DND-41 (cell line): ENCODE measurements at regions not wholly inside any gene's neighbourhood (a gene's known extent, or its start where the extent isn't known, plus 50 kb on each side); places are given as distances from the start of the nearest gene placed in this dataset.
"Not testable (repeated sequence)": the region's sequence is repeated elsewhere in the genome, so short reads cannot be mapped to it uniquely, and the experiment has no call there.

Source experiments
- ATAC-seq: fragments of 200-7000 bp; cut with Tn5 transposase; 3 replicates; pipeline ENCODE4 v1.9.1; 2021; ENCODE audit warnings: low read depth; ENCODE audit not compliant: insufficient read depth
- DNase-seq: peaks from one replicate; pipeline ENCODE4 v3.0.0-alpha.2; 2020
- H2AFZ ChIP-seq: 2 replicates; pipeline ENCODE4 v1.6.0; 2012; ENCODE audit warnings: low read depth, low read length
- H3K27ac ChIP-seq: 2 replicates; pipeline ENCODE4 v1.5.1; 2012; ENCODE audit warnings: low read length, inconsistent platforms
- H3K27me3 ChIP-seq: fragments of 200-600 bp; sonication (generic); 2 replicates; pipeline ENCODE4 v1.6.0; 2012; ENCODE audit warnings: low read length, mild to moderate bottlenecking, inconsistent platforms; ENCODE audit not compliant: insufficient read depth, poor library complexity
- H3K36me3 ChIP-seq: 2 replicates; pipeline ENCODE4 v1.5.1; 2012; ENCODE audit warnings: low read length, inconsistent platforms; ENCODE audit not compliant: insufficient read depth
- H3K4me1 ChIP-seq: 2 replicates; pipeline ENCODE4 v1.5.1; 2012; ENCODE audit warnings: mild to moderate bottlenecking, low read length; ENCODE audit not compliant: insufficient read depth
- H3K4me2 ChIP-seq: 2 replicates; pipeline ENCODE4 v1.6.0; 2012; ENCODE audit warnings: mild to moderate bottlenecking, moderate library complexity, low read length, inconsistent platforms; ENCODE audit not compliant: insufficient read depth
- H3K4me3 ChIP-seq, 2 experiments: fragments of 200-600 bp in 1 of 2; shearing (Covaris generic) in 1 of 2; 2 replicates each; pipeline ENCODE4 v1.5.1; 2012 to 2016; ENCODE audit warnings: inconsistent platforms in 2 of 2, low read length in 2 of 2, mild to moderate bottlenecking in 2 of 2, low read depth in 1 of 2, moderate library complexity in 1 of 2
- H3K79me2 ChIP-seq: 2 replicates; pipeline ENCODE4 v1.6.0; 2012; ENCODE audit warnings: low read length, inconsistent platforms; ENCODE audit not compliant: insufficient read depth
- H3K9ac ChIP-seq: 2 replicates; pipeline ENCODE4 v1.6.0; 2012; ENCODE audit warnings: low read depth, mild to moderate bottlenecking, inconsistent platforms, low read length, moderate library complexity
- H3K9me3 ChIP-seq: 2 replicates; pipeline ENCODE4 v1.5.1; 2012; ENCODE audit warnings: low read length, moderate library complexity, mild to moderate bottlenecking, inconsistent platforms; ENCODE audit not compliant: insufficient read depth, severe bottlenecking
- H4K20me1 ChIP-seq: 2 replicates; pipeline ENCODE4 v1.6.0; 2012; ENCODE audit warnings: low read length; ENCODE audit not compliant: insufficient read depth
- EZH2 ChIP-seq: IDR thresholded peaks from 3 replicates; pipeline ENCODE4 v1.6.1; 2012; ENCODE audit warnings: borderline replicate concordance, low read depth, mild to moderate bottlenecking, moderate library complexity, low read length, inconsistent platforms; ENCODE audit not compliant: severe bottlenecking
- TF ChIP-seq, protein P1 (sequence below): IDR thresholded peaks from 2 replicates; pipeline ENCODE4 v1.5.1; 2012; ENCODE audit warnings: borderline replicate concordance, low read length, moderate library complexity, mild to moderate bottlenecking; ENCODE audit not compliant: poor library complexity, severe bottlenecking; ENCODE audit errors: extremely low read depth

DNA sequence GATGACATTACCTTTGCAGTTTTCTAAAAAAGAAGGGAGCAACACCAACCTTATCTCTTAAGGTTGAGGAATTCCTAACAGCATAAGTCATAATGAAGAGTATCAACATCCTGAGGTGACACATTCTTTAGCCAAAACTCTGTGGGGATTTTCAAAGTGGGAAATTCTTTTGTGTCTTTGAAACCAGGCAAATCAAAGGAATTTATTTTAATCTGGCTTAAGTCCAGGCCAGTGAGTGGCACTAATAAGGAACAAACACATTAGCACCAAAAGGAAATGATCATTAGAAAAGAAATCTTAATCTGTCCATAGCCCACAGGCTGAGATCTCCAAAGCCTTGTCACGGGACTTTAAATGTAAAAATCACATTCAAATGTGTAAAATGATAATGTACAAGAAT, 110.1 kb downstream of the LARP7 start:
- Histone ChIP-seq H3K9ac (no peak overlapping the region), H3K27me3 (peaks cover 4% of the 10 kb centered on the region), H3K4me1 (no peaks in the 10 kb centered on the region), H3K79me2 (no peaks in the 10 kb centered on the region), H2AFZ (no peak overlapping the region), H3K27ac (no peak overlapping the region), H3K9me3 (no peaks in the 10 kb centered on the region), H4K20me1 (no peaks in the 10 kb centered on the region), H3K4me2 (no peak overlapping the region), H3K36me3 (no peaks in the 10 kb centered on the region), H3K4me3 (no peak overlapping the region)
- ATAC-seq: no peak
- no peak for TF ChIP-seq EZH2
- TF ChIP-seq, protein P1, sequence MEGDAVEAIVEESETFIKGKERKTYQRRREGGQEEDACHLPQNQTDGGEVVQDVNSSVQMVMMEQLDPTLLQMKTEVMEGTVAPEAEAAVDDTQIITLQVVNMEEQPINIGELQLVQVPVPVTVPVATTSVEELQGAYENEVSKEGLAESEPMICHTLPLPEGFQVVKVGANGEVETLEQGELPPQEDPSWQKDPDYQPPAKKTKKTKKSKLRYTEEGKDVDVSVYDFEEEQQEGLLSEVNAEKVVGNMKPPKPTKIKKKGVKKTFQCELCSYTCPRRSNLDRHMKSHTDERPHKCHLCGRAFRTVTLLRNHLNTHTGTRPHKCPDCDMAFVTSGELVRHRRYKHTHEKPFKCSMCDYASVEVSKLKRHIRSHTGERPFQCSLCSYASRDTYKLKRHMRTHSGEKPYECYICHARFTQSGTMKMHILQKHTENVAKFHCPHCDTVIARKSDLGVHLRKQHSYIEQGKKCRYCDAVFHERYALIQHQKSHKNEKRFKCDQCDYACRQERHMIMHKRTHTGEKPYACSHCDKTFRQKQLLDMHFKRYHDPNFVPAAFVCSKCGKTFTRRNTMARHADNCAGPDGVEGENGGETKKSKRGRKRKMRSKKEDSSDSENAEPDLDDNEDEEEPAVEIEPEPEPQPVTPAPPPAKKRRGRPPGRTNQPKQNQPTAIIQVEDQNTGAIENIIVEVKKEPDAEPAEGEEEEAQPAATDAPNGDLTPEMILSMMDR: no peak
- DNase-seq: no peak

DNA sequence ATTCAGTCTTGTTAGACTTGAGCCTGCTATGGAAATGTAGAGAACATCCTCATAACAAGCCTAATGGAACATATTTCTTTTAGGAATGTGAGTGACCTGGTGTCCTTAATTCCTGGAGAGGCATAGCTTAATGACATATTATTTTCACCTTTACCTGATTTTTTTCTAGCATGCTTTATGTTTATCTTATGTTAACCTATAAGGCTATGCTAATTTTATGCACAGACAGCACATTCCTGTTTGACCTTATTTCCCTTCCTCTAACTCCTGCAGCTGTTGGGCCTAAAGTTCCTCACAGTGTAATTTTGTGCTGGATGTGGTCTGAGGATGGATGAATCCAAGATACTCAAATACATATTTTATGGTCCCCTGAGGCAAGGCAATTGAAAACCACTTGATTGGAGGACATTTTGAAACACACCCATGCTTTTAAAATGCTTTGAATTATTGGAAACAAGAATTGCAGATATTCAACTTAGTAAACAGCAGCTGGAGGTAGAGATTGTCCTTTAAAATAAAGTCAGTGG, 111.5 kb downstream of the LARP7 start:
- TF ChIP-seq EZH2: no peak
- ATAC-seq: no peak
- no peak overlapping the region for H3K4me3 ChIP-seq
- H3K27me3 ChIP-seq: peaks cover 4% of the 10 kb centered on the region
- H2AFZ ChIP-seq: no peak overlapping the region
- H3K27ac ChIP-seq: no peak overlapping the region
- no peaks in the 10 kb centered on the region for H3K9me3 ChIP-seq
- no peaks in the 10 kb centered on the region for H3K36me3 ChIP-seq
- H3K4me2 ChIP-seq: no peak overlapping the region
- no peak for DNase-seq
- H3K9ac ChIP-seq: no peak overlapping the region
- no peaks in the 10 kb centered on the region for H4K20me1 ChIP-seq
- no peaks in the 10 kb centered on the region for H3K79me2 ChIP-seq
- H3K4me1 ChIP-seq: no peaks in the 10 kb centered on the region

- not testable (repeated sequence) for H3K27me3 ChIP-seq, ATAC-seq, H3K4me3 ChIP-seq, DNase-seq, H3K9ac ChIP-seq, H3K27ac ChIP-seq, H3K9me3 ChIP-seq, H4K20me1 ChIP-seq, H2AFZ ChIP-seq, H3K36me3 ChIP-seq, H3K4me1 ChIP-seq, H3K79me2 ChIP-seq, H3K4me2 ChIP-seq
These were observed 113.8 kb downstream of the LARP7 start for GRCh38 chr4:112750749-112751148.

- Histone ChIP-seq H3K9me3 (no peaks in the 10 kb centered on the region), H3K4me2 (no peak overlapping the region), H3K79me2 (no peaks in the 10 kb centered on the region), H3K27me3 (peaks cover 4% of the 10 kb centered on the region), H3K9ac (no peak overlapping the region), H4K20me1 (no peaks in the 10 kb centered on the region), H2AFZ (no peak overlapping the region), H3K4me3 (no peak overlapping the region), H3K27ac (no peak overlapping the region), H3K4me1 (no peaks in the 10 kb centered on the region), H3K36me3 (no peaks in the 10 kb centered on the region)
- ATAC-seq (no peak), DNase-seq (no peak)
- TF ChIP-seq, protein P1: no peak
- TF ChIP-seq EZH2: no peak
These were observed 114.5 kb downstream of the LARP7 start for GRCh38 chr4:112751447-112751846.

- Histone ChIP-seq H3K4me2 (no peak overlapping the region), H3K4me1 (no peaks in the 10 kb centered on the region), H3K36me3 (no peaks in the 10 kb centered on the region), H3K27me3 (peaks cover 2% of the 10 kb centered on the region), H2AFZ (no peak overlapping the region), H4K20me1 (no peaks in the 10 kb centered on the region), H3K9me3 (no peaks in the 10 kb centered on the region), H3K9ac (no peak overlapping the region), H3K4me3 (no peak overlapping the region), H3K27ac (no peak overlapping the region), H3K79me2 (no peaks in the 10 kb centered on the region)
- no peak for DNase-seq
- no peak for ATAC-seq
- no peak for TF ChIP-seq EZH2
- TF ChIP-seq, protein P1: no peak
These were observed 115.1 kb downstream of the LARP7 start for GRCh38 chr4:112752061-112752460.
